ENCODE measurements at regions not wholly inside any gene's neighbourhood (a gene's known extent, or its start where the extent isn't known, plus 50 kb on each side); places are given as distances from the start of the nearest gene placed in this dataset.
"Not testable (repeated sequence)": the region's sequence is repeated elsewhere in the genome, so short reads cannot be mapped to it uniquely, and the experiment has no call there.

DNA sequence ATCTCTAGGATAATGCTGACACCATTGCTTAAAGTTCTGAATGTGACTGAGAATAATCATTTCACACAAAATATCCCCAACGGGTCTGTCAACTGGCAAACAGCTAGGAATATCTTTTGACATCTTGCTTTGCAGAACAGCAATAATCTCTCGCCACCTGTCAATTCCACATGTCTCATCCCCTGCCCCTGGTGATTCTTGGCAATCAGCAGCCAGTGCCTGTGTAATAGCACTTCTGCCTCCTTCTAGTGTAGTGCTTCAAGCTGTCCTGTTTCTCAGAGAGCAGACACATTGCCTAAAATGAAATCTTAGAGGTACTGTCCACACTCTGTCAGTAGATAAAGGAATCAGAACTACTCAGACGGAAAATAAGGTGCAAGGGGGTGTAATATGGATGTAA is 984.4 kb downstream of the LTN1 start:
- H3K4me3 ChIP-seq; H3K27ac ChIP-seq; DNase-seq; H3K4me1 ChIP-seq; ATAC-seq (ENCODE audit: low FRiP score in 2 of 2); H3K36me3 ChIP-seq; H3K9me3 ChIP-seq; H3K27me3 ChIP-seq: not testable (repeated sequence)
- WGBS, 2 donors: 72 to 84% methylated on average over 3 of the region's 3 CpGs

GRCh38 chr21:28003627-28004026 is 989.0 kb downstream of the LTN1 start:
- 85 to 91% methylated on average over 2 of the region's 2 CpGs for WGBS, 2 donors
- not testable (repeated sequence) for H3K27me3 ChIP-seq; H3K4me1 ChIP-seq; ATAC-seq (ENCODE audit: low FRiP score in 2 of 2); H3K27ac ChIP-seq; H3K4me3 ChIP-seq; H3K9me3 ChIP-seq; DNase-seq; H3K36me3 ChIP-seq

DNA sequence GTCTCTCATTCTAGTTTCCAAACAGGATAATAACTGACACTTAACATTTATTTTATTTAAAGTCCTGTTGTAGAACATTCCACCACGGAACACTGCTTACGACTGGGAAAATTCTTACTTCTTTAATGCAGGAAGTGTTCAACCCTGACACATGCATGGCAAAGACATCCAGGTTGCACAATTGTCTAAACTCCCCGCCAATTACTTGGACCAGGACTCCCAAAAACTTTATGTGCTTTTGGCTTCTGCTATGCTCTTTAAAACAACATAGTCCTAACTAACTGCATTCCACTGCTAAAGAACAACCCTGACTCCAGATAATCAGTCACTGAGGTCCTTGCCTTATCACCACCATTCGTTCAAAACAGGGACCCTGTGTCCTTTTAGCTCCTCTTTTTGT is 995.8 kb downstream of the LTN1 start:
- not testable (repeated sequence) for H3K27ac ChIP-seq, H3K4me1 ChIP-seq, H3K27me3 ChIP-seq, H3K4me3 ChIP-seq, DNase-seq, H3K9me3 ChIP-seq, H3K36me3 ChIP-seq
- ATAC-seq (ENCODE audit: low FRiP score in 2 of 2): peak in 1 of 2 donors; percentile 47
- 51 to 62% methylated on average over 4 of the region's 4 CpGs for WGBS, 2 donors

DNA sequence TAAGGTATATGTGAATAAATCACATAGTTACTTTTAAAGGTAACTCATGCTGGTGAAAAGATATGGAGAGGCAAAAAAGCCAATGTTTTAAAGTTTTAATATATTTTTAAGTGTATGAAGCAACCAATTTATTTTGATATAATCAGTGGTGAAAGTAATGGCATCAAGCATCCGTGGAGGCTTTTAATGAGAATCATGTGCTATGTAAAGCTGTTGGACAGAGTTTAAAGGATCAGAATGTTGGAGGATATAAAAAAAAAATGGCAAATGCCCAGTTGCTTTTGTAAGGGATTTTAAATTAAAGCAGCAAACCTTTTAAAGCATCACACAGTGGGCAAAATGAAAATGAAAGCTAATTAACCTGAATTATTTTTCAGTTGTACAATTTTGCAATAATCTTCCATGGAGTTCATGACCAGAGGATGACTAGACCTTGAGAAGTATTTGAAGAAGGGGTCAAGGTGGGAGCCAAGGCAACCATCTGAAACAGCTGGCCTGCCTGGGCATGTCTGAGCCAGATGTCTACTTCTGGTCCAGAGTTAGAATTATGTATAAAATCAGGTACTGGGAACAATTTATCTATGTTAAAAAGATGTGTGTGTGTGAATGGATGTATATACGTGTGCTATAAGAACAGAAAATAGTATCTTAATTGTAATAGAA is 1007.9 kb downstream of the LTN1 start:
- 75 to 76% methylated on average over 2 of the region's 2 CpGs for WGBS, 2 donors
- not testable (repeated sequence) for H3K27me3 ChIP-seq; H3K4me1 ChIP-seq; H3K4me3 ChIP-seq; H3K27ac ChIP-seq; DNase-seq; H3K36me3 ChIP-seq; H3K9me3 ChIP-seq; ATAC-seq (ENCODE audit: low FRiP score in 2 of 2)

DNA sequence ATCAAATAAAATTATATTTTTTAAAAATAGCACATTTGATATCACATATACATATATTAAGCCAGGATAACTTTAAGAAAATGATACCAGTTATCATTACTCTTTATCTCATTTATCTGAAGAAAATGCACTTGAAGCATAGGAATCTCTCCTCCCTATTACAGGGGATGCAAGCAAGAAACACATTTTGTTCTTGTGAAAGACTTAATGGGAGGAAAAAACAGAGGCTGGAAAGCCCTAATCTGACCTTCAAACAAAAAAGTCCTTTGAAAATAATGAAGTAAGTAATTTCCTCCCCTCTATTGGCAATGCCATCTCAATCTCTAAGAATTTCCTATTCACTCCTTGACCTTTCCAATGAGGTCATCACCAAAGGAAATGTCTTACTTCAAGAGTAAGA is 1012.6 kb upstream of the ADAMTS5 start:
- not testable (repeated sequence) for ATAC-seq (ENCODE audit: low FRiP score in 2 of 2); H3K4me1 ChIP-seq; DNase-seq; H3K9me3 ChIP-seq; H3K36me3 ChIP-seq; H3K27me3 ChIP-seq; H3K27ac ChIP-seq; H3K4me3 ChIP-seq

DNA sequence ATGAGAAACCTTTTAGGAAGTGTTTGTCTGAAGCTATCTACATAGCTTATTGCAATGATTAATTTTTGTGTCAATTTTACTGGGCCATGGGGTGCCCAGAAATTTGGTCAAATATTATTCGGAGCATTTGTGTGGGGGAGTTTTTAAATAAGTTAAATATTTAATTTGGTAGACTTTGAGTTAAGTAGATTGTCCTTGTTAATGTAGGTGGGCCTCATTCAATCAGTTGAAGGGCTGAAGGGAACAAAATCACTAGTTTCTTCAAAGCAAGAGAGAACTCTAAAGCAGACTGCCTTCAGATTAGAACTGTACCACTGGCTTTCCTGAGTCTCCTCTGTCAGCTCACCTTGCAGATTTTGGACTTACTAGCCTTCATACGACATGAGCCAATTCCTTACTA is 1008.6 kb upstream of the ADAMTS5 start:
- Histone ChIP-seq H3K27me3 (no peaks in the 10 kb centered on the region), H3K27ac (no peak overlapping the region), H3K36me3 (no peaks in the 10 kb centered on the region), H3K4me3 (no peak overlapping the region), H3K4me1 (no peaks in the 10 kb centered on the region), H3K9me3 (no peaks in the 10 kb centered on the region)
- DNase-seq (no peak), ATAC-seq (ENCODE audit: low FRiP score in 2 of 2) (no peak)
- TF ChIP-seq POLR2AphosphoS5 (IDR thresholded peaks at IDR 0.05): no peak
- no peak for TF ChIP-seq CTCF (IDR thresholded peaks at IDR 0.05)
- 87 to 90% methylated on average over 2 of the region's 2 CpGs for WGBS, 2 donors

DNA sequence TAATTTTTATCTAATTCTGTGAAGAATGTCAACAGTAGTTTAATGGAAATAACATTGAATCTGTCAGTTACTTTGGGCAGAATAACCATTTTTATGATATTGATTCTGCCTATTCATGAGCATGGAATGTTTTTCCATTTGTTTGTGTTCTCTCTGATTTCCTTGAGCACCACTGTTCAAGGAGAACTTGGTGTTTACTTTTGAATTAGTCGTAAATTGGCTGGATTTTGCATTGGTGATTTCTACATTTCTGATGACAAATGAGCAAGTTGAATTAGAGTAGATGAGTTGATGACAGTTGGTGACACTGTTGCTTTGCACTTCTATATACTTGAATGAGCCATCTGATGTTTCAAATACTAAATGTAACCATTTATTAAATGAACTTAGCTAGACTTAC is 1007.3 kb upstream of the ADAMTS5 start:
- not testable (repeated sequence) for H3K4me1 ChIP-seq; ATAC-seq (ENCODE audit: low FRiP score in 2 of 2); H3K27ac ChIP-seq; H3K27me3 ChIP-seq; H3K4me3 ChIP-seq; DNase-seq; H3K36me3 ChIP-seq; H3K9me3 ChIP-seq
- 63 to 77% methylated on average over 1 of the region's 1 CpG for WGBS, 2 donors

GRCh38 chr21:27968240-27968639 is 1001.4 kb upstream of the ADAMTS5 start:
- not testable (repeated sequence) for H3K27ac ChIP-seq; H3K4me3 ChIP-seq; H3K4me1 ChIP-seq; H3K9me3 ChIP-seq; H3K27me3 ChIP-seq; DNase-seq; ATAC-seq (ENCODE audit: low FRiP score in 2 of 2); H3K36me3 ChIP-seq

DNA sequence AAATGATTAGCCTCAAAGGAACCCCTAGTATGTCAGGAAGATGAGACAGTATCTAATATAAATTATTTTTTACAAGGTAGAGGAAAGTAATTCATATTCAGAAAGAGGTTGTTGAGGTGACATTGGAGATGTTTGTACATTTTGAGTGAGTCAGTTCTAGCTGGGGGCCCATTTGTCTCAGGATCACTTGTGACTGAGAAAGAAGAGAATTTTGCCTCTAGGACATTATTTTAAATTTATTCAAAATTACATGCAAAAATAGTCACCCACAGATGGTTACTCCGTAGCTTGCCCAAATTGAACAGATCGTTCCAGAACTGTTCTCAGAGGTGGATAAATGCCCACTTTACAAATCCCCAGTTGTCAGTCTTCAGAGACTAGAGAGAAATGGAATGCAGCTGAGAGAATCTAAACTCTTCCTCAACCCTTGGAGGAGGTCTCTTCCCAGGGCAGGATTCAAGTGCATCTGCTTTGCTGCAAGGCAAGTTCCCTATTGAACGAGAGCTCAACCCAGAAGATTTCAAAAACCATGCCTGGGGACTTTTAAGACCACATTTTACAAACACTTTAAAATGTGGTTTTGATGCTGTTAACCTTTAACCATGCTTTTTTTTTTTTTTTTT is 987.8 kb upstream of the ADAMTS5 start:
- H3K27me3 ChIP-seq: no peaks in the 10 kb centered on the region
- no peaks in the 10 kb centered on the region for H3K9me3 ChIP-seq
- DNase-seq: no peak
- no peak overlapping the region for H3K4me3 ChIP-seq
- H3K36me3 ChIP-seq: no peaks in the 10 kb centered on the region
- no peak for ATAC-seq (ENCODE audit: low FRiP score in 2 of 2)
- no peak overlapping the region for H3K27ac ChIP-seq
- 58 to 70% methylated on average over 3 of the region's 3 CpGs for WGBS, 2 donors
- TF ChIP-seq CTCF (IDR thresholded peaks at IDR 0.05) (no peak), POLR2AphosphoS5 (IDR thresholded peaks at IDR 0.05) (no peak), EP300 (IDR thresholded peaks at IDR 0.05) (no peak), POLR2A (IDR thresholded peaks at IDR 0.05) (no peak)
- H3K4me1 ChIP-seq: no peaks in the 10 kb centered on the region
